HG02571 (cell line): ENCODE measurements at regions not wholly inside any gene's neighbourhood (a gene's known extent, or its start where the extent isn't known, plus 50 kb on each side); places are given as distances from the start of the nearest gene placed in this dataset.

Experiments used
- ATAC-seq: cut with Tn5 transposase; IDR thresholded peaks from one replicate; pipeline ENCODE4 v1.9.1; 2021; ENCODE audit warnings: mild to moderate bottlenecking, moderate library complexity; ENCODE audit not compliant: unreplicated experiment

GRCh38 chr18:44602380-44602779 lies 78.3 kb upstream of the SETBP1 start:
- ATAC-seq: no peak

- no peak for ATAC-seq
Observed at GRCh38 chr18:44602845-44603244, 77.8 kb upstream of the SETBP1 start.

DNA sequence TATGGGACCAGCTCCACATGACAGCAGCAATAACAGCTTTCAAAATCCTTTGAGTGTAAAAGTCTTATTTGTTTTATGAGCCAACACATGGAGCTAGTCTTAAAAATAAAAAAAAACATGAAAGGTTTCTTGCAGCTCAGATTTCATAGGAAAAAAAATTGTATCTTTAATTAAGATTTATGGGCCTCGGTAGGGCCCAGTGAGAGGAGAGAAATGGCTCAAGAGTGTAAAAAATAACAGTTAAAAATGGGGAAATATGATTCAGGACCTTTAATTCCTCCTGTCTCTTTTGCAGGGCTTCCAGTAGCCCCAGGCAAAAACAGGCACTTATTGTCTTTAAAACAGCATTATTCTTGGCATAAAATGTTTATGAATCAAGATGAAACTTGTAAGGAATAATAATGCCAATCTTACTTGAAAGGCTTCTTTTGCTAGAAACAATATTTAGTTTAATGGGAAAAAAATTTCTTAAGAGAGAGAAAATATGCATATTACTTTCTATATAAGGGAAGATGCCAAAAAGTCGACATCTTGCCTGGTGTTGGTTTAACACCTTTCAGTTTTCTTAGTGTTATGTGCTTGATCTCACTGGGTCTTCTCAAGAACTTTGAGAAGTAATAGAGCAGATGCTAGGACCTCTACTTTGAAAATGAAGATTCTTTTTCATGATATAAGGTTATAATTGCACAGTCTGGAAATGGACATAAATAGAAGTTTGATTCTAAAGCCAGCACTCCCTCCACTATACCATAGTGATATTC lies 71.3 kb upstream of the SETBP1 start:
- no peak for ATAC-seq

GRCh38 chr18:44620812-44621211 lies 59.9 kb upstream of the SETBP1 start:
- no peak for ATAC-seq

DNA sequence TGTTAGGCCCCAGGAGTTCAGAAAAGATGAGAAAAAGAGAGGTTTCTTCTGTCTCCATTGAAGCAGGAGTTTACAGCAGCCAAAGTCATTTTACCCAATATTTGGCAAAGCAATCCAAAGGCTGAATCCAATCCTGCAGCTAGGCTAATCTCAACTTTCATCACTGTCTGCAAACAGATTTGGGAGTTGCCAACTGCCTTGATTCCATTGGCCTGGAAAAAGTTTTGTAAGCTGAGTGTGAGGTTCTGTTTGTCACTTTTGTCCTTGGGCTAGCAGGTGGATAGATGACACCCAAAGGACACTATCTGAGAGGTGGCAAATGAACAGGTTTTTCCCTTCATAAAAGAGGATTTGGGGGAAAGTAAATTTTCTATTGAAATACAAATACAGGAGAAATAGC lies 56.6 kb upstream of the SETBP1 start:
- no peak for ATAC-seq

GRCh38 chr18:44625386-44625785 lies 55.3 kb upstream of the SETBP1 start:
- no peak for ATAC-seq

DNA sequence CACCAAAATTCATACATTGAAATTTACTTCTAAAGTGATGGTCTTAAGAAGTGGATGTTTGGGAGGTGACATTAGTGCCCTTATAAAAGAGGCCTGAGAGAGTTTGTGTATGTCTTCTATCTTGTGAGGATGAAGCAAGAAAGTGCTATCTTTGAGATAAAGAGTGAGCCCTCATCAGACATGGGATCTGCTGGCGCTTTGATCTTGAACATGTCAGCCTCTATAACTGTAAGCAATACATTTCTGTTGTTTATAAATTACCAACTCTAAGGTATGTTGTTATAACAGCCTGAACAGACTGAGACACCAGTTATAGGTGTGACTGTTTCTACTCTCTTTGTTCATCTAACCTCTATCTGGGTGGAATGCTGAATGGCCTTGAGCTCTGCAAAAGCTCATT lies 54.5 kb upstream of the SETBP1 start:
- no peak for ATAC-seq

- ATAC-seq: no peak
Observed at GRCh38 chr18:44626807-44627206, 53.9 kb upstream of the SETBP1 start.

GRCh38 chr18:44627280-44627679 lies 53.4 kb upstream of the SETBP1 start:
- no peak for ATAC-seq

DNA sequence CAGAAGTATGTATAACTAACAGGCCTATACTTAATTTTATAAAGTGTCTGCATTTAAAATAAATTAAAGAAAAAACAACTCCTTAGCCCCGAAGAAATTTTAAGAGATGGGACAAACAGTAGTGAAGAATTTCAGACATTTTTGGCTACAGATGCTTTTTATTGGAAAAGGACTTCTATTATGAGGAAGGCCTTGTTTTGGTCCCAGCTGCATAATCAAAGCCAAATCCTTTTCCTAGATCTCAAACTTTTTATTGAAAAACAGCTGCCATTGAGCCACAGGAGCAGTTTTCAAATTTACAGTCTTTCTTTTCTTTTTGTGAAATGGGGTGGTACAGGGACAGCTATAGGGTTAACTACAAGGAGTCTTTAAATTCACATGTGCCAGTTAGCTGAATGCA lies 51.3 kb upstream of the SETBP1 start:
- no peak for ATAC-seq

DNA sequence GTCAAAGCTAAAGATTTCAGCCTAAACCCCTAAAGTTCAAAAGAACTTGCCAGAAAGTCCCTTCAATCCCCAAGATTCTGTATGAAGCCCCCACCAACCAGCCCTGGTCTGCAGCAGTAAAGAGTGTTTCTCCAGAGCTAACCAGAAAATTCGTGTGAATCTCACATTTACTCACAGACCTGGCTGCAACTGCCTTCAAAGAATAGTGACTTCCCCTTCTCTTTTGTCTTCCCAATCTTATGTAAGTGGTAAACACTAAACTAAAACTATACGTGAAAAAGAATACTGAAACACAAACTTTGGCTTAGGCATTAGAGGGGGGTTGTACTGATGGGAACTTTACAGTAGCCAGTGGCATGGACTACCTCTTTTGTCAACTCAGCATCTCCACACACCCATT lies 50.6 kb upstream of the SETBP1 start:
- ATAC-seq: no peak
